ENCODE measurements at regions not wholly inside any gene's neighbourhood (a gene's known extent, or its start where the extent isn't known, plus 50 kb on each side); places are given as distances from the start of the nearest gene placed in this dataset.

GRCh38 chr1:219294251-219294650 lies 120.6 kb downstream of the LYPLAL1 start:
- Histone ChIP-seq H3K36me3 (ENCODE audit: control insufficient read depth, insufficient read depth, low read length) (no peaks in the 10 kb centered on the region), H3K9me3 (ENCODE audit: control insufficient read depth, insufficient read depth, low read depth, low read length) (no peaks in the 10 kb centered on the region), H4K20me1 (ENCODE audit: control insufficient read depth, extremely low read depth, insufficient read depth, low read length) (no peaks in the 10 kb centered on the region), H3K27ac (ENCODE audit: insufficient read depth, low read length) (no peak overlapping the region), H3K9ac (ENCODE audit: insufficient read depth, low read length) (no peak overlapping the region), H3K4me2 (ENCODE audit: extremely low read depth, insufficient read depth, low read length) (no peak overlapping the region), H2AFZ (ENCODE audit: low read length) (no peak overlapping the region), H3K4me3 (replicated peaks in 1 of 4; ENCODE audit: control extremely low read depth in 1 of 4, insufficient read depth in 1 of 4, low read depth in 3 of 4, low read length in 4 of 4) (no peak overlapping the region), H3K79me2 (ENCODE audit: control insufficient read depth, insufficient read depth, low read length) (no peaks in the 10 kb centered on the region), H3K4me1 (ENCODE audit: control insufficient read depth, extremely low read depth, insufficient read depth, low read length) (peaks cover 7% of the 10 kb centered on the region), H3K27me3 (ENCODE audit: control insufficient read depth, insufficient read depth, low read length) (no peaks in the 10 kb centered on the region)
- peak in 1 of 2 donors; percentile 38 for DNase-seq (ENCODE audit: low read depth in 2 of 2)
- TF ChIP-seq, protein P1, sequence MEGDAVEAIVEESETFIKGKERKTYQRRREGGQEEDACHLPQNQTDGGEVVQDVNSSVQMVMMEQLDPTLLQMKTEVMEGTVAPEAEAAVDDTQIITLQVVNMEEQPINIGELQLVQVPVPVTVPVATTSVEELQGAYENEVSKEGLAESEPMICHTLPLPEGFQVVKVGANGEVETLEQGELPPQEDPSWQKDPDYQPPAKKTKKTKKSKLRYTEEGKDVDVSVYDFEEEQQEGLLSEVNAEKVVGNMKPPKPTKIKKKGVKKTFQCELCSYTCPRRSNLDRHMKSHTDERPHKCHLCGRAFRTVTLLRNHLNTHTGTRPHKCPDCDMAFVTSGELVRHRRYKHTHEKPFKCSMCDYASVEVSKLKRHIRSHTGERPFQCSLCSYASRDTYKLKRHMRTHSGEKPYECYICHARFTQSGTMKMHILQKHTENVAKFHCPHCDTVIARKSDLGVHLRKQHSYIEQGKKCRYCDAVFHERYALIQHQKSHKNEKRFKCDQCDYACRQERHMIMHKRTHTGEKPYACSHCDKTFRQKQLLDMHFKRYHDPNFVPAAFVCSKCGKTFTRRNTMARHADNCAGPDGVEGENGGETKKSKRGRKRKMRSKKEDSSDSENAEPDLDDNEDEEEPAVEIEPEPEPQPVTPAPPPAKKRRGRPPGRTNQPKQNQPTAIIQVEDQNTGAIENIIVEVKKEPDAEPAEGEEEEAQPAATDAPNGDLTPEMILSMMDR (conservative IDR thresholded peaks at IDR 0.05 in 1 of 2, IDR thresholded peaks at IDR 0.05 in 1 of 2; ENCODE audit: low read depth in 1 of 2, low read length in 2 of 2), result no peak
- no peak for TF ChIP-seq EZH2 (IDR thresholded peaks at IDR 0.05; ENCODE audit: low read length, missing control alignments)

GRCh38 chr1:219293410-219293809 lies 119.7 kb downstream of the LYPLAL1 start:
- peak in 1 of 2 donors; percentile 83 for DNase-seq (ENCODE audit: low read depth in 2 of 2)

DNA sequence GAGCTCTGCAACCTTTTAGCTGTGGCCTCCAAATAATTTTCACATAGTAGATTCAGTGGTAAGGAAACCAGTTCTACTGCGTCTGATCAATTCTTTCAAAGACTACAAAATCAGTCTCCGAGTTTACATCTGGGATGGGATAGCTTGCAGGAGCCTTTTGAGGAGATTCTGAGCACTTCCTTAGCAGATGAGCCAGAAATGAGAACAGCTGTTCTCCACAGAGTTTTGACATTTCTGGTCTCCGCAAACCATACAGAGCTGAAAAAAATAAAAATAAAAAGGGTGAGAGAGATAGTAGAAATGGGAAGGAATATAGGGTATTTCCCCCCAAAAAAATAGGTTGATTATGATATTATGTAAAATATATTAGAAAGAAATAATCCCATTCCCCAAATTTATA lies 119.3 kb downstream of the LYPLAL1 start:
- Histone ChIP-seq H3K4me2 (ENCODE audit: extremely low read depth, insufficient read depth, low read length) (no peak overlapping the region), H3K4me1 (ENCODE audit: control insufficient read depth, extremely low read depth, insufficient read depth, low read length) (peaks cover 7% of the 10 kb centered on the region), H2AFZ (ENCODE audit: low read length) (no peak overlapping the region), H3K4me3 (replicated peaks in 1 of 4; ENCODE audit: control extremely low read depth in 1 of 4, insufficient read depth in 1 of 4, low read depth in 3 of 4, low read length in 4 of 4) (no peak overlapping the region), H3K27ac (ENCODE audit: insufficient read depth, low read length) (no peak overlapping the region), H3K79me2 (ENCODE audit: control insufficient read depth, insufficient read depth, low read length) (no peaks in the 10 kb centered on the region), H4K20me1 (ENCODE audit: control insufficient read depth, extremely low read depth, insufficient read depth, low read length) (no peaks in the 10 kb centered on the region), H3K9ac (ENCODE audit: insufficient read depth, low read length) (no peak overlapping the region), H3K27me3 (ENCODE audit: control insufficient read depth, insufficient read depth, low read length) (no peaks in the 10 kb centered on the region), H3K9me3 (ENCODE audit: control insufficient read depth, insufficient read depth, low read depth, low read length) (no peaks in the 10 kb centered on the region), H3K36me3 (ENCODE audit: control insufficient read depth, insufficient read depth, low read length) (no peaks in the 10 kb centered on the region)
- peak in 1 of 2 donors; percentile 41 for DNase-seq (ENCODE audit: low read depth in 2 of 2)
- no peak for TF ChIP-seq EZH2 (IDR thresholded peaks at IDR 0.05; ENCODE audit: low read length, missing control alignments)

More at GRCh38 chr1:219293410-219293809, 119.7 kb downstream of the LYPLAL1 start:
- H3K27me3 ChIP-seq (ENCODE audit: control insufficient read depth, insufficient read depth, low read length), result no peaks in the 10 kb centered on the region
- no peaks in the 10 kb centered on the region for H3K79me2 ChIP-seq (ENCODE audit: control insufficient read depth, insufficient read depth, low read length)
- H3K9ac ChIP-seq (ENCODE audit: insufficient read depth, low read length), result no peak overlapping the region
- no peak overlapping the region for H2AFZ ChIP-seq (ENCODE audit: low read length)
- no peak overlapping the region for H3K27ac ChIP-seq (ENCODE audit: insufficient read depth, low read length)
- TF ChIP-seq, protein P1 (conservative IDR thresholded peaks at IDR 0.05 in 1 of 2, IDR thresholded peaks at IDR 0.05 in 1 of 2; ENCODE audit: low read depth in 1 of 2, low read length in 2 of 2), result no peak
- TF ChIP-seq EZH2 (IDR thresholded peaks at IDR 0.05; ENCODE audit: low read length, missing control alignments), result no peak
- H3K9me3 ChIP-seq (ENCODE audit: control insufficient read depth, insufficient read depth, low read depth, low read length), result no peaks in the 10 kb centered on the region
- no peaks in the 10 kb centered on the region for H3K36me3 ChIP-seq (ENCODE audit: control insufficient read depth, insufficient read depth, low read length)
- no peak overlapping the region for H3K4me3 ChIP-seq (replicated peaks in 1 of 4; ENCODE audit: control extremely low read depth in 1 of 4, insufficient read depth in 1 of 4, low read depth in 3 of 4, low read length in 4 of 4)
- no peak overlapping the region for H3K4me2 ChIP-seq (ENCODE audit: extremely low read depth, insufficient read depth, low read length)
- peaks cover 7% of the 10 kb centered on the region for H3K4me1 ChIP-seq (ENCODE audit: control insufficient read depth, extremely low read depth, insufficient read depth, low read length)
- no peaks in the 10 kb centered on the region for H4K20me1 ChIP-seq (ENCODE audit: control insufficient read depth, extremely low read depth, insufficient read depth, low read length)
